Bone marrow (tissue), 2 donors: ENCODE measurements at regions not wholly inside any gene's neighbourhood (a gene's known extent, or its start where the extent isn't known, plus 50 kb on each side); places are given as distances from the start of the nearest gene placed in this dataset.

ENCODE experiments used
- DNase-seq, 2 donors: peaks; one replicate each; lab custom pipeline; 2025; lab: John Stamatoyannopoulos, UW

GRCh38 chr9:19511694-19512093 is 102.9 kb downstream of the ACER2 start:
- no peak for DNase-seq

GRCh38 chr9:19510907-19511306 is 102.1 kb downstream of the ACER2 start:
- no peak for DNase-seq
